ENCODE measurements at regions not wholly inside any gene's neighbourhood (a gene's known extent, or its start where the extent isn't known, plus 50 kb on each side); places are given as distances from the start of the nearest gene placed in this dataset.
"Not testable (repeated sequence)": the region's sequence is repeated elsewhere in the genome, so short reads cannot be mapped to it uniquely, and the experiment has no call there.

- H2BK15ac ChIP-seq (ENCODE audit: low read length); H3K79me1 ChIP-seq (ENCODE audit: low read depth, low read length); H3K23me2 ChIP-seq (ENCODE audit: low read depth, low read length); FAIRE-seq; H2BK120ac ChIP-seq (replicated peaks; ENCODE audit: low read depth, low read length); H4K91ac ChIP-seq (replicated peaks; ENCODE audit: insufficient read length, low read length); H3K27me3 ChIP-seq (replicated peaks in 1 of 4; ENCODE audit: control insufficient read depth in 3 of 4, extremely low read depth in 1 of 4, insufficient read depth in 3 of 4, low read length in 3 of 4); H4K5ac ChIP-seq (ENCODE audit: insufficient read length, low read depth, low read length); H2AK5ac ChIP-seq (ENCODE audit: low read depth, low read length); H3K23ac ChIP-seq (ENCODE audit: insufficient read length); H3K9me3 ChIP-seq (ENCODE audit: insufficient read depth in 2 of 2, low read depth in 1 of 2, low read length in 1 of 2); H3K79me2 ChIP-seq (ENCODE audit: control insufficient read depth in 1 of 2, insufficient read depth in 2 of 2, low read length in 2 of 2); H3K56ac ChIP-seq (replicated peaks; ENCODE audit: insufficient read length, low read depth, low read length); DNase-seq (ENCODE audit: low read depth in 1 of 2, low spot score in 2 of 2); H2BK5ac ChIP-seq (ENCODE audit: low read depth, low read length); H3K27ac ChIP-seq (ENCODE audit: low read depth, low read length); H4K20me1 ChIP-seq (replicated peaks in 1 of 2; ENCODE audit: control insufficient read depth in 1 of 2, insufficient read depth in 2 of 2, low read length in 2 of 2); H3K9ac ChIP-seq (replicated peaks in 1 of 4; ENCODE audit: extremely low read depth in 1 of 4, low read depth in 3 of 4, low read length in 3 of 4); H4K8ac ChIP-seq (ENCODE audit: extremely low read depth, insufficient read depth, low read length); H2BK12ac ChIP-seq (ENCODE audit: low read depth, low read length); H3K14ac ChIP-seq (ENCODE audit: insufficient read length); H3K4me2 ChIP-seq (ENCODE audit: insufficient read depth in 1 of 2, low read depth in 2 of 2, low read length in 2 of 2); H3K4me3 ChIP-seq (ENCODE audit: extremely low read depth in 1 of 4, insufficient read depth in 2 of 4, low read depth in 3 of 4, low read length in 4 of 4); H3K36me3 ChIP-seq (ENCODE audit: control insufficient read depth in 2 of 4, insufficient read depth in 4 of 4, low read length in 3 of 4); H3K18ac ChIP-seq (ENCODE audit: extremely low read depth, low read length); H2BK20ac ChIP-seq (ENCODE audit: low read length); H3K4ac ChIP-seq (replicated peaks; ENCODE audit: insufficient read length, low read depth, low read length): not testable (repeated sequence)
- 93% methylated on average over 6 of the region's 6 CpGs; no CpG with 5 or more reads in 1 of the 2 experiments for WGBS, 2 experiments (ENCODE audit: extremely low coverage in 1 of 2, insufficient coverage in 1 of 2, insufficient read length in 1 of 2, insufficient replicate concordance in 2 of 2, low coverage in 1 of 2, low lambda C conversion rate in 2 of 2, missing lambda C conversion rate in 1 of 2)
- ChIA-PET CTCF (ENCODE audit: partially characterized antibody) (interaction anchor here (0.6 to 2.5 kb wide), 6 partner anchors 13 to 1938 kb away, joined by 3 to 6 read pairs (median 4); no protein-coding TSS in a partner anchor), POLR2A (ENCODE audit: partially characterized antibody) (interaction anchor here (0.6 kb wide), 1 partner anchor 92 kb away, joined by 3 read pairs; no protein-coding TSS in a partner anchor)
- H2AFZ ChIP-seq (ENCODE audit: low read length) = 0 out of 2 replicates have a peak overlapping the region, but pooled peaks have one; percentile 29
- H3K4me1 ChIP-seq (replicated peaks in 1 of 4; ENCODE audit: control insufficient read depth in 3 of 4, insufficient read depth in 4 of 4, low read length in 3 of 4) = peaks cover 6 to 17% (median 11%) of the 10 kb centered on the region in 4 experiments
These were observed 61.1 kb upstream of the KBTBD8 start for GRCh38 chr3:66937041-66937440.

All from H1 (cell line).